Spinal cord (tissue), 9 donors: ENCODE measurements at regions not wholly inside any gene's neighbourhood (a gene's known extent, or its start where the extent isn't known, plus 50 kb on each side); places are given as distances from the start of the nearest gene placed in this dataset.

Source experiments
- DNase-seq, 6 donors: peaks; one replicate each; pipeline versions ENCODE4 v3.0.0 to v3.0.0-alpha.2; 2013 to 2015; ENCODE audit warnings: low spot score in 6 of 6, low read depth in 4 of 6
- H3K27ac ChIP-seq: one replicate; pipeline ENCODE4 v1.5.1; 2013; ENCODE audit warnings: low read depth, low read length, control low read depth
- H3K27me3 ChIP-seq: one replicate; pipeline ENCODE4 v1.6.1; 2013; ENCODE audit warnings: low read length; ENCODE audit not compliant: control insufficient read depth, insufficient read depth
- H3K36me3 ChIP-seq: one replicate; pipeline ENCODE4 v1.6.1; 2013; ENCODE audit warnings: low read length; ENCODE audit not compliant: control insufficient read depth, insufficient read depth
- H3K4me1 ChIP-seq: one replicate; pipeline ENCODE4 v1.6.1; 2013; ENCODE audit warnings: low read length; ENCODE audit not compliant: control insufficient read depth, insufficient read depth
- H3K4me3 ChIP-seq: one replicate; pipeline ENCODE4 v1.5.1; 2013; ENCODE audit warnings: low read depth, low read length, control low read depth
- H3K9me3 ChIP-seq: one replicate; pipeline ENCODE4 v1.6.1; 2013; ENCODE audit warnings: low read length; ENCODE audit not compliant: control insufficient read depth, insufficient read depth
- WGBS: methylation state at CpG from one replicate; pipeline ENCODE4 v1.1.5; 2013; ENCODE audit warnings: missing lambda C conversion rate; ENCODE audit not compliant: insufficient coverage; 5-methylcytosine and 5-hydroxymethylcytosine counted together
- donor health status: healthy.

DNA sequence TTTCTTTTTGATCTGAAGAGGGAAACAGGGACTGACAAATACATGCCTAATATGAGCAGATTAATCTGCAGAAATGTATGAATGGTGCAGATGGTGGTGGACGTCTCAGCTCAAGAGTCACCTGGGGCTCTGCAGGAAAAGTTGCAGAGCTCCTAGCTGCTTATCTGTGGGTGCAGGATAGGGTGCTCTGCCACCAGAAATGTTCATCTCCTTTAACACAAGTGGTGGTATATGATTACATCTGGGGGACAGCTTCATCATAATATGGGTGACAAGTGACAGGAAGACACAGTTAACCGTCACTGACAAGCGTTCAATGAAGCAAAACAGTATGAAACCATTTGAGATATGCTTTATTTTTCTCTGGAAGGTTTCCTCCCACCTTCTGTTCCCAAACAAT is 121.2 kb upstream of the LINC00305 start:
- 86% methylated on average over 1 of the region's 3 CpGs for WGBS

DNA sequence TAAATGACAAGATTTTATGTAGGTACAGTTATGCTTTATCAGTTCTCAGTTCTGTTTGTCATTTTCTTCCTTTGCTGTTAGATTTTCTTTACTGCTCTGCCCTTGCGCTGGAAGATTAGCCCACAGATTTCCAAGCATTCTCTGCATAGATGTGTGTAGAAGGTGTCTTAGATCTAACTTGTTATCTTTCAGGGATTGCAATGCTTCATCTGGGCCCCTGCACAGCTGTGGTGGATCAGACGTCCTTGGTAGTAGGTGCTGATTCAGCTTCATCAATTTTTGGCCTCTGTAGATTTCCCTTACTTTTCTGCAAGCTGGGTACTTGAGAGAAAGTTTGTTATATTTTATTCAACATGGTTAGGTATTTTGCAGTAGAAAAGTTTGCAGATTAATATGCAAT is 115.3 kb upstream of the LINC00305 start:
- H3K4me3 ChIP-seq, result no peak overlapping the region
- H3K27ac ChIP-seq, result no peak overlapping the region
- no peaks in the 10 kb centered on the region for H3K27me3 ChIP-seq
- DNase-seq, result no peak
- H3K9me3 ChIP-seq, result no peaks in the 10 kb centered on the region
- WGBS, result 83% methylated on average over 2 of the region's 2 CpGs
- H3K4me1 ChIP-seq, result no peaks in the 10 kb centered on the region
- no peaks in the 10 kb centered on the region for H3K36me3 ChIP-seq

More for the DNA sequence above, 121.2 kb upstream of the LINC00305 start:
- H3K27ac ChIP-seq, result no peak overlapping the region
- DNase-seq, result no peak
- no peaks in the 10 kb centered on the region for H3K9me3 ChIP-seq
- no peak overlapping the region for H3K4me3 ChIP-seq
- peaks cover 4% of the 10 kb centered on the region for H3K4me1 ChIP-seq
- no peaks in the 10 kb centered on the region for H3K27me3 ChIP-seq
- no peaks in the 10 kb centered on the region for H3K36me3 ChIP-seq

DNA sequence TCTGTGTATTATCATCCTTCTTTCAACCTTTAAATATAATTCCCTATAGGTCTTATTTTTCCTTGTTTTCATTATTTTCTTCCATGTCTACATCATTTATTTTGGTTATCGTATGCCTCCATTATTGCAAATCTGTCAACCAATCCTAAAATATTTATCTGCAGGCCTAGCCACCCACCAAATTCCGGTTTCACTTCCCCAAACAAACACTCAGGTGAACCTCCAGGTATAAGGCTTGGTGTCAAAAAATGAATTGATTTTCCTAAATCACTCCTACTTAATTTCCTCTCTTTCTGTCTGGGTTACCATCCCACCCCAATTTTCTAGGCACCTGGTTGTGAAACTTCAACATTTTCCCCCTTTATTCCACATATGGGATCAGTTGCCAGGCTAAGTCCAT is 111.9 kb upstream of the LINC00305 start:
- Histone ChIP-seq H3K4me3 (no peak overlapping the region), H3K36me3 (no peaks in the 10 kb centered on the region), H3K27me3 (no peaks in the 10 kb centered on the region), H3K27ac (no peak overlapping the region), H3K9me3 (no peaks in the 10 kb centered on the region), H3K4me1 (no peaks in the 10 kb centered on the region)
- WGBS, result no CpG with 5 or more reads among the region's 2 CpGs
- DNase-seq, result no peak

DNA sequence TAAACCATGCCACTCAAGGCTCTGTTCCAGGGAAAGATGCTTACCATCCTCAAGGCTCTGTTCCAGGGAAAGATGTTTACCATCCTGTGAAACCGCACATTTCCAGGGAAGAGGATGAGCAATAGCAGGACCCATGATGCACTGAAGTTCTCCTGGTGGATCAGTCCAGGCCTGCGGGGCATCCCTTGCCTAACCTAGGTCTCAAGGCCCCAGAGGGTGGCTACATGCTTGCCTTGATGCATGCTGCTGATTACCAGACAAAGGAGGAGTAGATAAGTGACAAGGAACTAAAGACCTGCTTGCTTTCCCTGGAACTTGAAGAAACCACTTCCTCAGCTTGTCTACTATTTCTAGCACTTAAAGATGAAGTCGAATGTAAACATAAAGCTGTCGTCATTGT is 111.0 kb upstream of the LINC00305 start:
- WGBS, result 100% methylated on average over 2 of the region's 4 CpGs
- Histone ChIP-seq H3K27ac (no peak overlapping the region), H3K9me3 (no peaks in the 10 kb centered on the region), H3K4me1 (no peaks in the 10 kb centered on the region), H3K27me3 (no peaks in the 10 kb centered on the region), H3K36me3 (no peaks in the 10 kb centered on the region), H3K4me3 (no peak overlapping the region)
- DNase-seq, result no peak

DNA sequence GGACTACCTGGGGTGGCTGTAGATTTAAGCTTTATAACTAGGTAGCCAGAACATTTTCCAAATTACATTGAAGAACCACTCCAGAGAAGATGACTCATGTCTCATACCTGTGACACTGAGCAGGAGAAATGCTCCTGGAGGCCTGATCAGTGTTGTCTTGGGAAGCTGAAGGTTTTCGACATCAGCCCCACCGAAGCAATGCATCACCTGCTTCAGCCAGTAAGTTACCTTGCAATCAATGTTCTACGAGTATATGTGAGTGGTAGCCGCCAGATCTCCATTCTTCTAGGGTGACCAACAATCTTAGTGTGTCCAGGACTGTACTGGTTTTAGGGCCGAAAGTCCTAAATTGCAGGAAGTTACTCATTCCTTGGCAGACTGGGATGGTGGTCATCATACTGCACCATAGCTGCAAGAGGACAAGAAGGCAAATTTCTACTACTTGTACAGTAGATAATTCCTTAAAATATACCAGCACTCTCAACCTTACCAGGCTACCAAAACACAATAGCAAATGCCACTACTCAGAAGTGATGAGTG is 109.3 kb upstream of the LINC00305 start:
- no peaks in the 10 kb centered on the region for H3K4me1 ChIP-seq
- no peaks in the 10 kb centered on the region for H3K9me3 ChIP-seq
- H3K4me3 ChIP-seq, result no peak overlapping the region
- H3K27ac ChIP-seq, result no peak overlapping the region
- 83% methylated on average over 4 of the region's 5 CpGs for WGBS
- H3K36me3 ChIP-seq, result no peaks in the 10 kb centered on the region
- no peaks in the 10 kb centered on the region for H3K27me3 ChIP-seq
- no peak for DNase-seq

DNA sequence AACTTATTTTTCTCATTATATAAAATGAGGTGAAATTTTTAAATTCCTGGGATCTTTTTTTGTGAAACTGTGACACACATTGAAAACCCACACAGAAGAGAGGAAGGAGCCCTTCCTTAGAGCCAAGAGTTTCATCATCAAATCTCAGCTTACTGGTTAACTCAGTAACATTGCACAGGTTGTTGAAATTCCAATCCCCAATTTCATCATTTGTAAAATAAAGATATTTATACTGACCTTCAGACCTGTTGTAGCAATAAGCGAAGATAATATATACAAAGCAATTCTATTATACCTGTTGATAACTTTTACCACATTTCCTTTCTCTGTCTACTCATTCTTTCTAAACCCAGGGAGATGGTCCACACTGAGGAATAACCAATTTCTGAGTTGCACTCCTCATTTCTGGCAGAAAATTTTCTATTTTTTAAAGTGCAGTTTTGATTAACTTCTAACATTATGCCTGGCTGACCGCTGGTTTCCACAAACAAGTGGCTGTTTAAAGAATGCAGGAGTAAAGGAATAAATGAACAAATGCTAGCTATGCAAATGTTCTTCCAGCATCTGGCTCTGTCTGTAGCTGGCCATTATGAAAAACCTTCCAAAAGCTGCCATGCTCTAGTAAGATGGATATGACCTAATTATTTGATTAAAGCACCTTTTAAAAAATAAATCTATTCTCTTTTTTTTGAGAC is 105.7 kb upstream of the LINC00305 start:
- WGBS, result 83% methylated on average over 1 of the region's 2 CpGs

DNA sequence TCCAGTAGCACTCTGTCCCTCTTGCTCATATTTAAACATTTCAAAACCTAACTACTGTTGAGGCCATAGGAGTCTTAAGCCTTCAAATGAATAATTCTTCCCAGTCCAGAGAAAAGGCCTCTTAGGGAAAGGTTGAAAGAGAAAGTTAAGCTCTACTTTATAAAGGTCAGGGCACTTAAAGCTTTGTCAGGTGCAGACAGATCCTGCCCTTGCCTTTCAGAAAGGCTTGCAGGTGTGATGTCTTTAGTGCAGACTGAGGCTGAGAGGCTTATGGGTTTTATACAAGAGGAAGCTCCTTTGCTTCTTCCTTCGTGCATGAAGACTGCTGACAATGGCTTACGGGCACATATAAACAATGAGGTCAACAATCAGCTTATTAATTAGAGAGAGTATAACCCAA is 105.0 kb upstream of the LINC00305 start:
- no peaks in the 10 kb centered on the region for H3K4me1 ChIP-seq
- H3K27me3 ChIP-seq, result no peaks in the 10 kb centered on the region
- no peak overlapping the region for H3K4me3 ChIP-seq
- no peak for DNase-seq
- no peak overlapping the region for H3K27ac ChIP-seq
- no peaks in the 10 kb centered on the region for H3K9me3 ChIP-seq
- WGBS, result no CpG with 5 or more reads among the region's 2 CpGs
- no peaks in the 10 kb centered on the region for H3K36me3 ChIP-seq

More for the DNA sequence above, 105.7 kb upstream of the LINC00305 start:
- DNase-seq, result no peak
- Histone ChIP-seq H3K27ac (no peak overlapping the region), H3K27me3 (no peaks in the 10 kb centered on the region), H3K9me3 (no peaks in the 10 kb centered on the region), H3K4me1 (no peaks in the 10 kb centered on the region), H3K36me3 (no peaks in the 10 kb centered on the region), H3K4me3 (no peak overlapping the region)

DNA sequence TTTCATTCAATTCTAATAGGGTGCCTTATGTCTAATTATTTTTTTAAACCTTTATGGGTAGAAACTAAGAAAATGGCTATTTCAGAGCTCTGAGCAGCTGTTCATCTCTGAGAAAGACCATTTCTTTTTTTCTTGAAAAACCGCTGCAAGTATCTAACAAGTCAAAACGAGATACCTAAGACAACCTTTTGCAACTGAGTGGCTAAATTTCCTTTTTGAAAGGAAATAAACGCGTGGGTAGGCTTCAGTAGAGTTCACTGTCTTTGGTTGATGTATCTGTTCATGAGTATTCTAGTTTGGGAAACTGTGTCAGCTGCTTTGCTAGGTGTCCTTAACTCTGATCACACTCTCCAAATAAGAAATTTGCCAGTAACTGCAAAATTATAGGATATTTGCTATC is 104.3 kb upstream of the LINC00305 start:
- peak in 1 of 6 donors; percentile 14 for DNase-seq
- Histone ChIP-seq H3K4me1 (no peaks in the 10 kb centered on the region), H3K36me3 (no peaks in the 10 kb centered on the region), H3K9me3 (no peaks in the 10 kb centered on the region), H3K4me3 (no peak overlapping the region), H3K27me3 (no peaks in the 10 kb centered on the region), H3K27ac (no peak overlapping the region)
- WGBS, result no CpG with 5 or more reads among the region's 4 CpGs

DNA sequence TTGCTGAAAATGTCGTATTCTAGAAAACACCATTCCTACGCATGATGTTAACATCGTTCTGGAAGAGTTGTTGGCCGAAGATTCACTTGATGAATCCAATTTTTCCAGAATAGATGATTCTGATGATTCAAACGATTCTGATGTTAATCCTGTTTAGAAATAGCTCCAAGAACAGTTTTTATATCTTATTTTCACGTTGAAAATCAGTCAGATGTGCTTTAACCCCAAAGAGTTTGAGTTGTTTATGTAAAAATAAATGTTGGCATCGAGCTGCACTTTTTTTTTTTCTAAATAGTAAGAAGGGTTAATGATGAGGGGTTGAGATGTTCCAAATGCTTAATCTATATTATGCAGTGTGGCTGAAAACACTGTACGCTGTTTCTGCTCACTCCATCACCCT is 99.9 kb upstream of the LINC00305 start:
- Histone ChIP-seq H3K36me3 (no peaks in the 10 kb centered on the region), H3K27me3 (no peaks in the 10 kb centered on the region), H3K4me3 (no peak overlapping the region), H3K27ac (no peak overlapping the region), H3K9me3 (no peaks in the 10 kb centered on the region), H3K4me1 (no peaks in the 10 kb centered on the region)
- no peak for DNase-seq
- no CpG with 5 or more reads among the region's 8 CpGs for WGBS

DNA sequence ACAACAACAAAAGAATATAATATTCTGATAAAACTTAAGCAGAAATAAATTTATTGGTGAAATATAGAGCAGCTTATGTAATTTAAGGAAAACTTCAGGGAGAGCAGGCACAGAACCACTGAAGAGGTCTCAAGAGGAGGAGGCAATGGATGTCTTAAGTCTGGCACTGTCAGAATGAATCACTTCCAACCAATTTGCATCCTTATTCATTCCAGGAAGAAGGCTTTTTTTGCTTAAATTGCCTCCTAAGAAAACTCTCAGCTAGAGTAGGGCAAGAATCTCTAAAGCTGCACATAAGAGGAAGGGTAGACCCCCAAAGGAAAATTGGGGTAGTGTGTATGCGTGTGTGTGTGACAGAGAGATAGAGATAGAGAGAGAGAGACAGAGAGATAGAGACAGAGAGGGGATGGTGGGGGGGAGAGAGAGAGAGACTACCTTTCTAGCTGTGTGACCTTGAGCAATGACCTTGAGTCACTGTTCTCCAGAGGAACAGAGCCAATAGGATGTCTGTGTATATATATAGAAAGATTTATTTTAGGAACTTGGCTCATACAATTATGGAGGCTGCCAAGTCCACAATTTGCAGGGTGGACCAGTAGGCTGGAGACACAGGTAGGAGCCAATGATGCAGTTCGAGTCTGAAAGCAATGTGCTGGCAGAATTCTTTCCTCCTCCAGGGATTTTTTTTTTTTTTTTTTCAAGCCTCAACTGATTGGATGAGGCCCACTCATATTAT is 96.4 kb upstream of the LINC00305 start:
- H3K36me3 ChIP-seq, result no peaks in the 10 kb centered on the region
- H3K9me3 ChIP-seq, result no peaks in the 10 kb centered on the region
- WGBS, result 78% methylated on average over 1 of the region's 2 CpGs
- H3K27ac ChIP-seq, result peak overlapping the region; percentile 45
- H3K4me3 ChIP-seq, result no peak overlapping the region
- H3K27me3 ChIP-seq, result no peaks in the 10 kb centered on the region
- no peaks in the 10 kb centered on the region for H3K4me1 ChIP-seq
- DNase-seq, result peak in 4 of 6 donors; percentile 7 to 66 (median 46)
